ENCODE measurements at regions not wholly inside any gene's neighbourhood (a gene's known extent, or its start where the extent isn't known, plus 50 kb on each side); places are given as distances from the start of the nearest gene placed in this dataset.

GRCh38 chr12:4114986-4115385, 158.6 kb upstream of the CCND2 start:
- Histone ChIP-seq H3K27me3 (ENCODE audit: low read depth) (peaks cover 8% of the 10 kb centered on the region), H3K4me3 (no peak overlapping the region), H3K9me3 (replicated peaks) (no peaks in the 10 kb centered on the region), H3K36me3 (no peaks in the 10 kb centered on the region), H3K4me1 (peaks cover 30% of the 10 kb centered on the region), H3K27ac (replicated peaks) (no peak overlapping the region)
- no peak for DNase-seq
- TF ChIP-seq, protein P1, sequence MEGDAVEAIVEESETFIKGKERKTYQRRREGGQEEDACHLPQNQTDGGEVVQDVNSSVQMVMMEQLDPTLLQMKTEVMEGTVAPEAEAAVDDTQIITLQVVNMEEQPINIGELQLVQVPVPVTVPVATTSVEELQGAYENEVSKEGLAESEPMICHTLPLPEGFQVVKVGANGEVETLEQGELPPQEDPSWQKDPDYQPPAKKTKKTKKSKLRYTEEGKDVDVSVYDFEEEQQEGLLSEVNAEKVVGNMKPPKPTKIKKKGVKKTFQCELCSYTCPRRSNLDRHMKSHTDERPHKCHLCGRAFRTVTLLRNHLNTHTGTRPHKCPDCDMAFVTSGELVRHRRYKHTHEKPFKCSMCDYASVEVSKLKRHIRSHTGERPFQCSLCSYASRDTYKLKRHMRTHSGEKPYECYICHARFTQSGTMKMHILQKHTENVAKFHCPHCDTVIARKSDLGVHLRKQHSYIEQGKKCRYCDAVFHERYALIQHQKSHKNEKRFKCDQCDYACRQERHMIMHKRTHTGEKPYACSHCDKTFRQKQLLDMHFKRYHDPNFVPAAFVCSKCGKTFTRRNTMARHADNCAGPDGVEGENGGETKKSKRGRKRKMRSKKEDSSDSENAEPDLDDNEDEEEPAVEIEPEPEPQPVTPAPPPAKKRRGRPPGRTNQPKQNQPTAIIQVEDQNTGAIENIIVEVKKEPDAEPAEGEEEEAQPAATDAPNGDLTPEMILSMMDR (IDR thresholded peaks at IDR 0.05; ENCODE audit: borderline replicate concordance): no peak
- intact Hi-C loops (cut with micrococcal nuclease): no loop called here

GRCh38 chr12:4112734-4113325, 160.7 kb upstream of the CCND2 start:
- DNase-seq: no peak
- intact Hi-C loops (cut with micrococcal nuclease): no loop called here
- peaks cover 7% of the 10 kb centered on the region for H3K27me3 ChIP-seq (ENCODE audit: low read depth)
- H3K4me1 ChIP-seq: peaks cover 21% of the 10 kb centered on the region
- H3K4me3 ChIP-seq: no peak overlapping the region
- H3K27ac ChIP-seq (replicated peaks): no peak overlapping the region
- no peaks in the 10 kb centered on the region for H3K9me3 ChIP-seq (replicated peaks)
- H3K36me3 ChIP-seq: no peaks in the 10 kb centered on the region
- TF ChIP-seq, protein P1 (IDR thresholded peaks at IDR 0.05; ENCODE audit: borderline replicate concordance): no peak

DNA sequence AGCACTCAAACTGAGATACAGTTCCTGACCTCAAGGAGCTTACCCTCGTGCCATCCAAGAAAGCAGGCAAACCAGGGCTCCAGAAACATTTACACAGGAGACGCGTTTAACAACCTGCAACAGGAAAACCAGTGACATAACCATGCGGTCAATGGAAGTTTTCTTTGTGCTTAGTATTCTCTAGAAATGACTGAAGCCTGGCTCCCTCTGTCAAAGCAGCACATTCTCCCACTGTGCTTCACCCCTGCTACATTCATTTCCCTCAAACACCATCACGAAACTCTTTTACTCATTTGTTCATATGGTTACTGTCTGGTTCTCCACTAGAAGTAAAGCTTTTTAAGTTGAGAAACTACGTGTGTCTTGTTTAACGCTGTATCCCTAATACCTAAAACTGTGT, 161.3 kb upstream of the CCND2 start:
- no peak overlapping the region for H3K4me3 ChIP-seq
- TF ChIP-seq, protein P1 (IDR thresholded peaks at IDR 0.05; ENCODE audit: borderline replicate concordance): no peak
- H3K27ac ChIP-seq (replicated peaks): no peak overlapping the region
- peaks cover 7% of the 10 kb centered on the region for H3K27me3 ChIP-seq (ENCODE audit: low read depth)
- no peak for DNase-seq
- H3K4me1 ChIP-seq: peaks cover 16% of the 10 kb centered on the region
- H3K9me3 ChIP-seq (replicated peaks): no peaks in the 10 kb centered on the region
- intact Hi-C loops (cut with micrococcal nuclease): no loop called here
- H3K36me3 ChIP-seq: no peaks in the 10 kb centered on the region

DNA sequence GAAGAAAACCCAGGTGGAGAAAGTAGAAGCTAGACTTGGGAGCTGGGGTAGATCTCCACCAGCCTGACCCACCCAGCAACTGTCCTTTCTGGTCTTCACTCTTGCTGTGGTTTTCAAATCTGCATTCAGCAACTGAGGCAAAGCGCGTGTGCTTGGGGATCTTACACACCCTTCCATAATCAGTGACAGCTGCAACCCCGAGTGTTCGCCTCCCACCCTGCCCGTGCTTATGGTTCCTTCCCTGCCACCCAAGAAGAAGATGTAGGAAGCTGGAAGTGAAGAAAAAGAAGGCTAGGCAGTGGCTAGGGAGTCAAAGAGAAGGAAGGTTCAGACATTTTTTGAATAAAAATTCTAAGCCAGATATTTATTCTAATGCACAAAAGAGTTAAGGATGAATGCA, 162.6 kb upstream of the CCND2 start:
- Histone ChIP-seq H3K36me3 (no peaks in the 10 kb centered on the region), H3K4me1 (peaks cover 3% of the 10 kb centered on the region), H3K27me3 (ENCODE audit: low read depth) (peaks cover 7% of the 10 kb centered on the region), H3K4me3 (no peak overlapping the region), H3K9me3 (replicated peaks) (no peaks in the 10 kb centered on the region), H3K27ac (replicated peaks) (no peak overlapping the region)
- intact Hi-C loops (cut with micrococcal nuclease): no loop called here
- TF ChIP-seq, protein P1 (IDR thresholded peaks at IDR 0.05; ENCODE audit: borderline replicate concordance): no peak
- no peak for DNase-seq

DNA sequence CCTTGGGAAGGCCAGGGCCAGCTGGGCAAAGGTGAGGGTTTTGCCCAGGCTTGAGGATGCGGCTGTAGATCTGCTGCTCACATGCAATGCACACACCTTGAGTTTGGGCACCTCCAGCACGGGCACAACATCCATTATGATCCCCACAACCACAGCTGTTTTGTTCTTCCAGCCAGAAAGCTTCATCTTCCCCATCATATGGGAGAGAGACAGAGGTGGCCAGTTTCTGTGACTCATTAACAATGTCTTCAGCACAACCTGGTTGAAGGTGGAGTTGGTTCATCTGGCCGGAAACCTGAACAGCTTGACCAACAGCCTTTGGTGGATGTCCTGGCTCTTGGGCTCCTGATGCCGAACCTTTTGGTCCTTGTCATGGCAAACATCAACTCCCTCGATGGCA, 163.7 kb upstream of the CCND2 start:
- intact Hi-C loops (cut with micrococcal nuclease): loop anchor here (5.0 kb wide), 1 partner anchor 167 kb away; no protein-coding TSS in a partner anchor

More for the DNA sequence above, 163.7 kb upstream of the CCND2 start:
- no peak for DNase-seq
- Histone ChIP-seq H3K4me1 (peaks cover 4% of the 10 kb centered on the region), H3K4me3 (no peak overlapping the region), H3K36me3 (no peaks in the 10 kb centered on the region), H3K27ac (replicated peaks) (no peak overlapping the region), H3K27me3 (ENCODE audit: low read depth) (peaks cover 7% of the 10 kb centered on the region), H3K9me3 (replicated peaks) (no peaks in the 10 kb centered on the region)
- TF ChIP-seq, protein P1 (IDR thresholded peaks at IDR 0.05; ENCODE audit: borderline replicate concordance): no peak

Data from left ventricle myocardium inferior (tissue), 1 donor.